ENCODE measurements at regions not wholly inside any gene's neighbourhood (a gene's known extent, or its start where the extent isn't known, plus 50 kb on each side); places are given as distances from the start of the nearest gene placed in this dataset.
"Not testable (repeated sequence)": the region's sequence is repeated elsewhere in the genome, so short reads cannot be mapped to it uniquely, and the experiment has no call there.

- Mint-ChIP-seq H3K4me1 (no peaks in the 10 kb centered on the region), H3K27me3 (no peaks in the 10 kb centered on the region), H3K4me3 (no peak overlapping the region), H3K27ac (no peak overlapping the region), H3K9me3 (no peaks in the 10 kb centered on the region), H3K36me3 (no peaks in the 10 kb centered on the region)
- no peak for ATAC-seq (ENCODE audit: low read depth)
- no peak for DNase-seq
- POLR2A ChIA-PET = no interaction called here
Measured at GRCh38 chr7:114183311-114184088, 231.1 kb upstream of the FOXP2 start.

GRCh38 chr7:114182837-114183236, 231.8 kb upstream of the FOXP2 start:
- no peaks in the 10 kb centered on the region for H3K36me3 Mint-ChIP-seq
- no peak overlapping the region for H3K4me3 Mint-ChIP-seq

GRCh38 chr7:114181280-114181679, 233.3 kb upstream of the FOXP2 start:
- POLR2A ChIA-PET = no interaction called here
- no peaks in the 10 kb centered on the region for H3K36me3 Mint-ChIP-seq
- DNase-seq = no peak
- H3K27ac Mint-ChIP-seq = no peak overlapping the region
- no peak overlapping the region for H3K4me3 Mint-ChIP-seq
- no peaks in the 10 kb centered on the region for H3K9me3 Mint-ChIP-seq
- no peaks in the 10 kb centered on the region for H3K27me3 Mint-ChIP-seq
- H3K4me1 Mint-ChIP-seq = no peaks in the 10 kb centered on the region
- no peak for ATAC-seq (ENCODE audit: low read depth)

More at GRCh38 chr7:114182837-114183236, 231.8 kb upstream of the FOXP2 start:
- POLR2A ChIA-PET = no interaction called here
- Mint-ChIP-seq H3K27ac (no peak overlapping the region), H3K4me1 (no peaks in the 10 kb centered on the region), H3K9me3 (no peaks in the 10 kb centered on the region), H3K27me3 (no peaks in the 10 kb centered on the region)
- ATAC-seq (ENCODE audit: low read depth) (no peak), DNase-seq (no peak)

GRCh38 chr7:114180556-114181266, 233.9 kb upstream of the FOXP2 start:
- POLR2A ChIA-PET = no interaction called here
- no peaks in the 10 kb centered on the region for H3K4me1 Mint-ChIP-seq
- H3K4me3 Mint-ChIP-seq = no peak overlapping the region
- no peaks in the 10 kb centered on the region for H3K9me3 Mint-ChIP-seq
- H3K27ac Mint-ChIP-seq = no peak overlapping the region
- H3K36me3 Mint-ChIP-seq = no peaks in the 10 kb centered on the region
- no peak for DNase-seq
- ATAC-seq (ENCODE audit: low read depth) = no peak
- no peaks in the 10 kb centered on the region for H3K27me3 Mint-ChIP-seq

- DNase-seq (no peak), ATAC-seq (ENCODE audit: low read depth) (no peak)
- Mint-ChIP-seq H3K27ac (no peak overlapping the region), H3K4me1 (no peaks in the 10 kb centered on the region), H3K4me3 (no peak overlapping the region), H3K36me3 (no peaks in the 10 kb centered on the region), H3K27me3 (no peaks in the 10 kb centered on the region), H3K9me3 (no peaks in the 10 kb centered on the region)
- POLR2A ChIA-PET = no interaction called here
Measured at GRCh38 chr7:114175125-114175524, 239.5 kb upstream of the FOXP2 start.

GRCh38 chr7:114173170-114173890, 241.3 kb upstream of the FOXP2 start:
- ATAC-seq (ENCODE audit: low read depth) = no peak
- no peaks in the 10 kb centered on the region for H3K36me3 Mint-ChIP-seq
- no peak overlapping the region for H3K4me3 Mint-ChIP-seq
- H3K27me3 Mint-ChIP-seq = no peaks in the 10 kb centered on the region
- H3K27ac Mint-ChIP-seq = no peak overlapping the region
- POLR2A ChIA-PET = no interaction called here
- no peak for DNase-seq
- no peaks in the 10 kb centered on the region for H3K4me1 Mint-ChIP-seq
- peaks cover 3% of the 10 kb centered on the region for H3K9me3 Mint-ChIP-seq

GRCh38 chr7:114169389-114169788, 245.2 kb upstream of the FOXP2 start:
- POLR2A ChIA-PET, H3K9me3 Mint-ChIP-seq: not testable (repeated sequence)

GRCh38 chr7:114160925-114161324, 242.1 kb upstream of the PPP1R3A start:
- POLR2A ChIA-PET = no interaction called here
- ATAC-seq (ENCODE audit: low read depth) (no peak), DNase-seq (no peak)
- H3K36me3 Mint-ChIP-seq = no peaks in the 10 kb centered on the region
- H3K9me3 Mint-ChIP-seq = no peaks in the 10 kb centered on the region
- no peak overlapping the region for H3K27ac Mint-ChIP-seq
- H3K27me3 Mint-ChIP-seq = no peaks in the 10 kb centered on the region
- H3K4me1 Mint-ChIP-seq = no peaks in the 10 kb centered on the region
- H3K4me3 Mint-ChIP-seq = no peak overlapping the region

More at GRCh38 chr7:114169389-114169788, 245.2 kb upstream of the FOXP2 start:
- not testable (repeated sequence) for H3K4me3 Mint-ChIP-seq; ATAC-seq (ENCODE audit: low read depth); H3K36me3 Mint-ChIP-seq; H3K4me1 Mint-ChIP-seq; H3K27me3 Mint-ChIP-seq; H3K27ac Mint-ChIP-seq; DNase-seq

GRCh38 chr7:114158854-114159253, 240.0 kb upstream of the PPP1R3A start:
- POLR2A ChIA-PET = no interaction called here
- no peaks in the 10 kb centered on the region for H3K36me3 Mint-ChIP-seq
- no peaks in the 10 kb centered on the region for H3K4me1 Mint-ChIP-seq
- no peaks in the 10 kb centered on the region for H3K9me3 Mint-ChIP-seq
- H3K27ac Mint-ChIP-seq = no peak overlapping the region
- no peaks in the 10 kb centered on the region for H3K27me3 Mint-ChIP-seq
- H3K4me3 Mint-ChIP-seq = no peak overlapping the region
- ATAC-seq (ENCODE audit: low read depth) (no peak), DNase-seq (no peak)

GRCh38 chr7:114158275-114158674, 239.5 kb upstream of the PPP1R3A start:
- no peak overlapping the region for H3K27ac Mint-ChIP-seq
- no peaks in the 10 kb centered on the region for H3K9me3 Mint-ChIP-seq
- no peaks in the 10 kb centered on the region for H3K4me1 Mint-ChIP-seq
- H3K27me3 Mint-ChIP-seq = no peaks in the 10 kb centered on the region
- POLR2A ChIA-PET = no interaction called here
- no peaks in the 10 kb centered on the region for H3K36me3 Mint-ChIP-seq
- no peak overlapping the region for H3K4me3 Mint-ChIP-seq
- DNase-seq (no peak), ATAC-seq (ENCODE audit: low read depth) (no peak)

GRCh38 chr7:114156178-114156577, 237.4 kb upstream of the PPP1R3A start:
- H3K4me1 Mint-ChIP-seq = no peaks in the 10 kb centered on the region
- no peaks in the 10 kb centered on the region for H3K27me3 Mint-ChIP-seq
- POLR2A ChIA-PET = no interaction called here
- no peak overlapping the region for H3K4me3 Mint-ChIP-seq
- no peak overlapping the region for H3K27ac Mint-ChIP-seq
- no peaks in the 10 kb centered on the region for H3K9me3 Mint-ChIP-seq
- ATAC-seq (ENCODE audit: low read depth) (no peak), DNase-seq (no peak)
- H3K36me3 Mint-ChIP-seq = no peaks in the 10 kb centered on the region

- H3K27ac Mint-ChIP-seq = no peak overlapping the region
- H3K36me3 Mint-ChIP-seq = no peaks in the 10 kb centered on the region
- H3K27me3 Mint-ChIP-seq = no peaks in the 10 kb centered on the region
- H3K9me3 Mint-ChIP-seq = no peaks in the 10 kb centered on the region
- no peak overlapping the region for H3K4me3 Mint-ChIP-seq
- no peak for ATAC-seq (ENCODE audit: low read depth)
- no peaks in the 10 kb centered on the region for H3K4me1 Mint-ChIP-seq
- no peak for DNase-seq
- POLR2A ChIA-PET = no interaction called here
Measured at GRCh38 chr7:114155116-114156110, 236.6 kb upstream of the PPP1R3A start.

GRCh38 chr7:114153700-114154099, 234.9 kb upstream of the PPP1R3A start:
- no peaks in the 10 kb centered on the region for H3K9me3 Mint-ChIP-seq
- POLR2A ChIA-PET = no interaction called here
- H3K4me3 Mint-ChIP-seq = no peak overlapping the region
- no peaks in the 10 kb centered on the region for H3K27me3 Mint-ChIP-seq
- ATAC-seq (ENCODE audit: low read depth) (no peak), DNase-seq (no peak)
- no peak overlapping the region for H3K27ac Mint-ChIP-seq
- H3K4me1 Mint-ChIP-seq = no peaks in the 10 kb centered on the region
- H3K36me3 Mint-ChIP-seq = no peaks in the 10 kb centered on the region
